ENCODE measurements at regions not wholly inside any gene's neighbourhood (a gene's known extent, or its start where the extent isn't known, plus 50 kb on each side); places are given as distances from the start of the nearest gene placed in this dataset.

- no peak overlapping the region for H3K27ac Mint-ChIP-seq
- no peak for TF ChIP-seq CTCF (IDR thresholded peaks at IDR 0.05)
- ChIA-PET POLR2A (no interaction called here), CTCF (no interaction called here)
- no peak overlapping the region for H3K4me3 Mint-ChIP-seq
- no peaks in the 10 kb centered on the region for H3K27me3 Mint-ChIP-seq
- DNase-seq = no peak
- intact Hi-C loops (cut with micrococcal nuclease) = no loop called here
- no peaks in the 10 kb centered on the region for H3K36me3 Mint-ChIP-seq (ENCODE audit: low read depth)
- ATAC-seq = no peak
- H3K4me1 Mint-ChIP-seq (ENCODE audit: low read depth) = peaks cover 8% of the 10 kb centered on the region
- no peaks in the 10 kb centered on the region for H3K9me3 Mint-ChIP-seq
Measured at GRCh38 chr20:23148731-23149570, 62.8 kb upstream of the CD93 start.

- intact Hi-C loops (cut with micrococcal nuclease) = no loop called here
- Mint-ChIP-seq H3K36me3 (ENCODE audit: low read depth) (no peaks in the 10 kb centered on the region), H3K4me3 (no peak overlapping the region), H3K27me3 (no peaks in the 10 kb centered on the region), H3K4me1 (ENCODE audit: low read depth) (peaks cover 12% of the 10 kb centered on the region), H3K27ac (no peak overlapping the region), H3K9me3 (no peaks in the 10 kb centered on the region)
- CTCF ChIA-PET = no interaction called here
- TF ChIP-seq CTCF (IDR thresholded peaks at IDR 0.05) = no peak
- POLR2A ChIA-PET = no interaction called here
- DNase-seq (peak; percentile 36), ATAC-seq (peak; percentile 82)
Measured at GRCh38 chr20:23147964-23148730, 62.0 kb upstream of the CD93 start.

- no peak for ATAC-seq
- TF ChIP-seq CTCF (IDR thresholded peaks at IDR 0.05) = no peak
- POLR2A ChIA-PET = no interaction called here
- DNase-seq = no peak
- H3K27me3 Mint-ChIP-seq = no peaks in the 10 kb centered on the region
- no peak overlapping the region for H3K27ac Mint-ChIP-seq
- H3K36me3 Mint-ChIP-seq (ENCODE audit: low read depth) = no peaks in the 10 kb centered on the region
- H3K4me1 Mint-ChIP-seq (ENCODE audit: low read depth) = peaks cover 18% of the 10 kb centered on the region
- CTCF ChIA-PET = no interaction called here
- no peak overlapping the region for H3K4me3 Mint-ChIP-seq
- intact Hi-C loops (cut with micrococcal nuclease) = no loop called here
- H3K9me3 Mint-ChIP-seq = no peaks in the 10 kb centered on the region
Measured at GRCh38 chr20:23147647-23147963, 61.5 kb upstream of the CD93 start.

- Mint-ChIP-seq H3K9me3 (no peaks in the 10 kb centered on the region), H3K4me1 (ENCODE audit: low read depth) (peaks cover 22% of the 10 kb centered on the region)
- CTCF ChIA-PET = no interaction called here
Measured at GRCh38 chr20:23146857-23147637, 60.9 kb upstream of the CD93 start.

More at GRCh38 chr20:23146857-23147637, 60.9 kb upstream of the CD93 start:
- no peak overlapping the region for H3K27ac Mint-ChIP-seq
- POLR2A ChIA-PET = no interaction called here
- H3K27me3 Mint-ChIP-seq = no peaks in the 10 kb centered on the region
- ATAC-seq (no peak), DNase-seq (no peak)
- intact Hi-C loops (cut with micrococcal nuclease) = no loop called here
- no peak for TF ChIP-seq CTCF (IDR thresholded peaks at IDR 0.05)
- no peak overlapping the region for H3K4me3 Mint-ChIP-seq
- H3K36me3 Mint-ChIP-seq (ENCODE audit: low read depth) = no peaks in the 10 kb centered on the region

All from activated CD8-positive, alpha-beta T cell treated with anti-CD3 and anti-CD28 coated beads for 36 hours (primary cell).